Hematopoietic multipotent progenitor cell treated with erythropoietin and hydrocortisone succinate and interleukin-3 and kit ligand, for 4 days (in vitro differentiated cells): ENCODE measurements at regions not wholly inside any gene's neighbourhood (a gene's known extent, or its start where the extent isn't known, plus 50 kb on each side); places are given as distances from the start of the nearest gene placed in this dataset.

Source experiments
- DNase-seq: peaks from one replicate; pipeline ENCODE4 v3.0.0-alpha.2; 2015

DNA sequence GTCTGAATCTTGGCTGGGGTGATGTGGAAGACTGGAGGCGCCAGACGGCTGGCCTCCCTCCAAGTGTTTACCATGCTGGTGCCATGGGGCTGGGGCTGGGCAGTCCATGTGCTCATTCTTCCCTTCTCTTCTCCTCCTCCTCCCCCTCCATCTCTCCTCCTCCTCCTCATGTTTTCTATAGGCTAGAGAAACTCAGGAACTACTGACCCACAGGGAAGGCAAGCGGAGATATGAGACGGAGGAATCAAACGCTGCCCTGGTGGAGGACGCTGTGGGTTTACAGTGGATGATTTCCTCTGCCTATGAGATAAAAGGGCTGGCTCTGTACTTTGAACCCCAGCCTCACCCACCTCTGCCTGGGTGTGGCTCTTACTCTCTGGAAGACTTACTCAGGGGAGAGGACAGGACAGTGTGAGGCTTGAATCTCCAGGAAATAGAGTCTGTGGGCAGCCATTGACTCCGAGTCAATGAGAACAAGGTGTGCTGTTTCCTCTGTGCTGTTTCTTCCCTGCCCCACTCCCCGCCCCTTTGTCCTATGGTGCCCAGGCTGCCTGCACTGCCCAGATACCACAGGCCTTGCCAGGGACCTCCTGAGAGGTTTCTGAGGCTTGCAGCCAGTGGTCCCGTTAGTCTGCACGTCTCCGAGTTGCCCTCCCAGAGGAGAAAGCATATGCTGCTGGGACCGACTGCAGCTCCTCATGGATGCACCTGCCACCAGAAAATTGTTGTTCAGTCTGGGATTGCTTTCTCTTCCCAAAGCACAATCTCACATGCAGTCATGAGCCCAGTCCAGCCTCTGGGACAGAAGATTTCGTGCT lies 132.6 kb upstream of the ARHGAP5 start:
- peak; percentile 38 for DNase-seq

DNA sequence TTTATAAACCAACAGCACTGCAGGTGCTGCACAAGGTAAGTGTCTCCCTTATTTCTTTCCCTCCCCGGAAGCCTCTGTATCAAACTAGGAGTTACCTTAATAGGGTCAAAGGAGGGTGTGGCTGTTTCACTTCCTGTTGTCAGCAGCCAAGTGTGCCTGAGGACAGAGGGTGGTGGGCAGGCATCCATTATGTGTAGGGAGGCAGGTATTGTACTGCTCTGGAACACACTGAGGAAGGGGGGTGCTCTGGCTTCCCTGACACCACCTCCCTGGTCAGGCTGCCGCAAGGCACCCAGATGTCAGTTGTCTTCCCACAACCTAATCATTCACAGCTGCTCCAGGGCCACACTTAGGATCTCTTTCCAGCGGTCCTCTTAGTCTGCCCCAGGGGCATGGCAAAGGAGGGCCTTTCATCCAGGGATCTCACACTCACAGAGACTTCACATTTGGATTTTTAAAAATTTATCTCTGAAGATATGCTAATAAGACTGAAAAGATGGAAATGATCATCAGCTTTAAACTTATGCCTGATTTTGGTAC lies 132.0 kb upstream of the ARHGAP5 start:
- DNase-seq, result peak; percentile 27

DNA sequence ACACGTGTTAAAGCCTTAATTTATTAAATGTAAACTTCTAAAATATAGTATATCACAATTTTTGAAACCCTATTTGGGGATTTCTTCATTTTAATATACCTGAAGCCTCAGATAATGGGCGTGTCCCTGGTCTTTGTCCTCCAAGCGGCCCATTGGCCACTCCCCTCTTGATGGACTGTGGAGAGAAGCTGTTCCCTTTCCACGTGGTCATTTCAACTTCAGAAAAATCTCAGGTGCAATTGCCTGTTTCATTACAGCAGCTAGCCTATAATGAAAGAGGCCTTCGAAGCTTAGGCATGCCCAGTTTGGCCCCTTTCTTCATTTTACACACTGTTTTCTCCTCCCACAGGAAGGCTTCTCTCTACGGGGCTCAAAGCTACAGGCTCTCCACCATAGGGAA lies 131.4 kb upstream of the ARHGAP5 start:
- DNase-seq, result no peak

DNA sequence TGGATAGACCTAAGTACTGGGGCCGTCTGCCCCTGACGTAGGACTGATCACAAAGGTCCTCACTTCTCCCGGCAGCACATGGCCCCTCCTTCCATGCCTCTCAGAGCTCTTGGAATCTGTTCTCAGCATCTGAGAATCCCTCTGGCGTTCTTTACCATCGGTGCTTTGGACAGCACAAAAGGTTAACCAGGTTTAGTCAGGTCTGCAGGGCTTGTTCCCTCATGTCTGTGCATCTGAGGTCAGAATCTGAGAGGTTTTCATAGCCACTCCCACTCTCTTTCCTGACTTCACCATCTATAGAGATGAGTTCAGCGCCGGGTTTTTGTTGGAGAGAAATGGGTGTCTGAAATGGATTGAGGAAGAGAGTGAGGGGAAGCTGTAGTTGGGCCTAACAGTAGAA lies 130.0 kb upstream of the ARHGAP5 start:
- no peak for DNase-seq

DNA sequence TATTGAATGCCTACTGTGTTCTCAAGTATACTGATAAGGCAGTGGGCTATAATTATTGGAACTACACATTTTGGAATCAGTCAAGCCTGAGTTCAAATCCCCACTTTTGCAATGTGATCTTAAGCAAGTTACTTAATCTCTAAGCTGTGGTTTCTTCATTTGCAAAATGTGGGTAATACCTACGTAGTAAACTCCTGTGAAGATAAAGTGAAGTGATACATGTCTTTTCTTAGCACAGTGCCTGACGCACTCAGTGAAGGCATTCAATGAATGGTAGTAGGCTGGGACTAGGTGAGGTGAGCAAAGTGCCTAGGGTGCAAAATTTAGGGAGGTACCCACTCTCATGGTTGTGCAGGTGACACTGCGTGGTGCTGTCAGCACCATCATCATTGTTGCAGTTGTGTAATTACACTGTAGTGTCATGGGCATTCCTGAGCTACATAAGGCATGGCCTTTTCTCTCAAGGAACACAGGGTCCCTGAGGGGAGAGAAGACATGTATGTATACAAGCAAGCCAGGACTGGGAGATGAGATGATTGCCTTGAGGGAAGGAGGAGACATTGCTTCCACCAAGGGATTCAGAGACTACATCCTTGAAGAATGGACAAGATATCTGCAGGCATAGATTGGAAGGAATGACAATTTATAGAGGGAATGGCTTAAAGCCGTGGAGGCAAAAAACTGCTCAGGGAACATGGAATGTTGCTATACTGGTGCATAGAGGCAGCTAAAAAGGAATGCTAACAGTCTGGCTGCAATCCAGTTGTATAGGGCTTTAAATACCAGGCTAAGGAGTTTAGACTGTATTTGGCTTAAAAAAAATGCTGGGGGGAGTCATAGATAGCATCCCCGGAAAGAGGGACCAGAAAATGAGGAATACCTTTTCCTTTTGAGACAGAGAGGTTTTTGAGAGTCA lies 129.2 kb upstream of the ARHGAP5 start:
- no peak for DNase-seq

DNA sequence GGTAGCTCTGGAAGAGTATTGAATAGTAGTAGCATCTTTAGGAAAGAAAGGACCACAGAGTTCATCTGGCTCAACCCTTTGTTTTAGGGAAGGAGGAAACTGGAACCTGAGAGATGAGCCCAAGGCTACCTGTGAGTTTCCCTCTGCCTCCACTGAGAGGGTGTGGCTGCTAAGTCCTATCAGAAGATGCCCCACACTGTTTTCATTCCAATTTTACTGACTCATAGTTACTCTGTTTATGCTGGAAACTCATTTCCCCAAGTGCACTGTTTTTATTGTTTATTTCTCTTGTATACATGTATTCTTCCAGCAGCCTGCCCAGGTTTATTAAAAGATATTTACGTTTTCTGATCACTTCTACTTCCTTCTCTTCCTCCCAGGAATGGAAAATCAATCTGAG lies 127.4 kb upstream of the ARHGAP5 start:
- DNase-seq, result no peak

DNA sequence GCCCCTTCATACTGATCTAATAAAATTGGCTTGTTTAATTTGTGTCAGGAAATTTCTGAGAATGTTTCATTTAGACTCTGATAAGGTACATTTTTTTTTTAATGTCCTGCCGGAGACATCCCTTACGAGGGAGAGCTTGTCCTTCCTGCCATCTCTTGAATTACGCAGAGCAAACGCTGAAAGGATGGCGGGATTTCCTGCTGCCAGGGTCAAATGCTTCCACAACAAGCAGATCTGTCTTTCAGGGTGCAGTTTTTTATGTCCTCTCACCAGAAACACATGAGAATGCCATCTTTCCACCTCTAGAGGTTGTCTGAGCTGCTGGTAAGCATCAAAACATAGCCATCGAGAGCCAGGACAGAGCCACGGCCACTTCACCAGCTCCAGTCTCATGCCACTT lies 126.8 kb upstream of the ARHGAP5 start:
- no peak for DNase-seq

DNA sequence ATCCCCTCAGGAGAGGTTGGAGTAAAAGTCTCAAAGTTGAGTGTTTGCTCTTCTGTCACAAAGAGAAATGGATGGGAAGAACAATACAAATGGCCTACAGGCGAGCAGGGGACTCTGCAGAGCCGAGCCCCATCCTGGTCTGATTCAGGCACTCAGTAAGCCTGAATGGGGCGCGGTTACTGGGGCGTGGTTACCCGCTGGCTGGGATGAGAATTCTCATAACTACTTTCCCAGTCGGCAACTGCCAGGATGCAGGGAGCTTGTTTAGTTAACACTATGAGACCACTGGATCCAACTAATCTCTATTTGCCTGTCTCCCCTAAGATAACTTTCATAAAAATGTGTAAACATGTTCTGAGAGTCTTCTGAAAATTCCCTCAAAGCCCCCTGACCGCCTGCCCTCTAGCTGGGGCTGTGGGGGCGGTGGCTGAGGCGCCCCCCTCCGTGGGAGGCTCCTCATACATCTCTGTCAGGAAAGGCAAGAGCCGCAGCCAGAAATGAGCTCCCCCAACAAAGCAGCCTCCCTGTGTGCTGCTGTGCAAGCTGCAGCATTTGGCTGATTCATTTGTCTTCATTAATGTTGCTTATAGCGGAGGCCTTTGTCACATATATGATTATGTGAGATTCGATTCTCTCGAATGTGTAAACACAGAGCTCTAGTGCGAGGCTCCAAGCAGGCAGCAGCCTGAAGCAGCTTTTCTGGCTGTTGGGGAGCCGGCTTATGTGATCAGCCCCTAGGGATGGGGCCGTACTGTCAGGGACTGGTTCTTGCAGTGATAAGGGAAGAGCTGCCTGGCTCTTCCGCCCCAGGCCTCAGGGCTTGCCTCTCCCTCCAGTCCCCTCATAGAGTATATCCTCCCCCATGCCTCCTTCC lies 126.1 kb upstream of the ARHGAP5 start:
- no peak for DNase-seq

DNA sequence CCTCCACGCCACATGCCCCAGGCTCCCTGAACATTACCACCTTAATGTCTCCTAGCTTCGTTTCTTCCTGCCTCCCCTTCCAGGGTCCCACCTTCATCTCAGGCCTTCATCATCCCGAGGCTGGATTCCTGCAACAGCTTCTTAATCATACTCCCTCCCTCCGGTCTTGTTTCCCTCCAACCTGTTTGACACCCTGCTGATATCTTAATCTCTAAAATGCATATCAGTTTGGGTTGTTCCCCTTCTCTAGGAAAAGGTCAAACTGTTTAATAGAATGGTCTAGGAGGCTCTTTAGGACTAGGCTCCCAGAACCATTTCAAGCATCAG lies 125.5 kb upstream of the ARHGAP5 start:
- DNase-seq, result no peak

DNA sequence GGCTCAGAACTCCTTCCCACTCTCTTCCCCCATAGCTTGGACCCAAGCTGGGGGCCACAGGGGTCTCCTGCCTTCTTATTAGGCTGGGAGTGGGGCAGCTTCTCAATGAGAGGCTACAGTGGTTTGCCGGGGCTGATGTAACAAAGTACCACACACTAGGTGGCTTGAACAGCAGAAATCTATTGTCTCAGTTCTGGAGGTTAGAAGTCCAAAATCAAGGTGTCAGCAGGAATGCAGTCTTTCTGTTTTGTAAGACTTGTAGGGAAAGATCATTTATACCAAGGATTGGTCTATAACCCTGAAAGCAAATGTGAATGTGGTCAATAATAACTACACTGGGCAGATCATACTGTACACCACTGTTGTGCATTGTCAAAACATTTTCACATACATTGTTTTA lies 124.5 kb upstream of the ARHGAP5 start:
- no peak for DNase-seq

DNA sequence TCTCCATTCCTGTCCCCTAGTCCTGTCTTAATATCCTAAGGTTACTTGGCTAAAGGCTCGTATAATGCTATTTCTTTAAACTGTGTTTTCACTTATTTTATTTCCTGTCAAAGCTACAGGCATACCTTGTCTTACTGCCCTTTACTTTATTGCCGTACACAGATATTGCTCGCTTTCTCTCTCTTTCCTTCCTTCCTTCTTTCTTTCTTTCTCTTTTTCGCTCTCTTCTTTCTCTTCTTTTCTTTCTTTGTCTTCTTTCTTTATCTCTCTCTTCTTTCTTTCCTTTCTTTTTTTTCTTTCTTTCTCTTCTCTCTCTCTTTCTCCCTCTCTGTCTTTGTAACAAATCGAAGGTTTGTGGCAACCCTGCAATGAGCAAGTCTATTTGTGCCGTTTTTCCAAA lies 123.9 kb upstream of the ARHGAP5 start:
- no peak for DNase-seq

DNA sequence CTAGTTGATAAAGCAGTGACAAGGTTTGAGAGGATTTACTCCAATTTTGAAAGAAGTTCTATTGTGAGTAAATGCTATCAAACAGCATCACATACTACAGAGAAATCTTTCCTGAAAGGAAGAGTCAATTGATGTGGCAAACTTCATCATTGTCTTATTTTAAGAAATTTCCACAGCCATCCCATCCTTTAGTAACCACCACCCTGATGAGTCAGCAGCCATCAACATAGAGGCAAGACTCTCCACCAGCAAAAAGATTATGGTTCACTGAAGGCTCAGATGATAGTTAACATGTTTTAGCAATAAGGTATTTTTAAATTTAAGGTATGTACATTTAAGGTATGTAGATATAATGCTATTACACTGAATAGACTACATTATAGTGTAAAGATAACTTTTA lies 122.1 kb upstream of the ARHGAP5 start:
- no peak for DNase-seq

DNA sequence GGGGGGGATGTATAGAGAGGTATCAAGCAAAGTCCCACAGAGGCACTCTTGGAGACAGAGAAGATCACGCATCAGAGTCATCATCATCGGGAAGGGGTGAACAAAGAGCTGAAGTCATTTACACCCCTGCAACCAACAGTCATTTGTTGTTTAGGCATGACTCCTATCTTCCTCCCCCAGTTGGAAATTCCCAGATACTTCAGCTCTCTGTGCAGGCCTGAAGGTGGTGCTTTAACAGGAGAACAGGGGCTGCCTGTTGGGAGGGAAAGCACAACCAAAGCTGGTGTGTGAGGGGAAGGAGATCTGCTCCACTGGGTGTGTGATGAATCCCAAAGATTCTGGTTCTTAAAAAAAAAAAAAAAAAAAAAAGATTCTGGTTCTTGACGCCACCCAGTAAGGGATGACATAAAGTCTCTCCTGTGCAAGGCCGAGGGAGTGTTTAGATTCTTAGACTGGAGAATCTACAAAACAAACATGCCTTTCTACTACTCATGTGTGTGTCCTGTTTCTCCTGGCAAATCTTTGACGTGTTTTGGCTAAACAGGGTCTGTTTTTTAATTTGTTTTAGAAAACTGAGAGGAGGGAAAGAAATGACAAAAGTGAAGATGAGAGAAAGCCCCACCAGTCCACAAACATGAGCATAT lies 121.0 kb upstream of the ARHGAP5 start:
- DNase-seq, result no peak

DNA sequence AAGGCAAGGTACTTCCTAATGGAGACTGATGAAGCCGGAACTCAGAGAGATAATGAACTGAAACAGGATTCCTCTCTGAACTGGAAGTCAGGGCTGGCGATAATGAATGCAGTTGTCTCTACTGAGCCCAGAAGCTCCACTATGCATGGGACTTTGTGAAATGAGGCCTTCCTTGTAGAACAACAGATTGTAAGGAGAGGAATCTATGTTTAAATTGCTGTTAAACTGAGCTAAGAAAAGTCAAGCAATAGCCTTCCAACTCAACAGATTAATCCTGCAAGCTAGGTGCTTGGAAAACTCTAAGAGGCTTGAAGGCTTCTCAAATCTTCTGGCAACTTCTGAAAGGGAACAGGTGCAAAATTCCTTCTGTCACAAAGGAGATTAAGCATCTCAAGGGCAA lies 119.5 kb upstream of the ARHGAP5 start:
- DNase-seq, result no peak

DNA sequence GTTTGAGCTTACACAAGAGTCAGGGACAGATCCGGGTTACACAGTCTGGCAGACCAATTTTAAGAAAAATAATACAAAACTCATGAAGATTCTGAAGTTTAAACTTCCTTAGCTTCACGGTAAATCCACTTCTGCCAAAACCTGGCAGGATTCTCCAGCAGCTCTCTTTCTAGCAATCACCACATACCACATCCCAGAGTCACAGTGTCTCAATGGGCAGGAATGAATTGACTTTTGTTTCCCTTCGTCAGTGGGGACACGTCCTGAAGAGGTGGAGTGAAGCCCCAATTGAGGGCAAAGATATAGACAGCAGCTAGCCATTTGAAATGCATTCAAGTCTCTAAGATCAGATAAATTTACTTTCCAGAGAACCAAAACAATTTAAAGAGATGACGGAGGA lies 117.1 kb upstream of the ARHGAP5 start:
- DNase-seq, result no peak

DNA sequence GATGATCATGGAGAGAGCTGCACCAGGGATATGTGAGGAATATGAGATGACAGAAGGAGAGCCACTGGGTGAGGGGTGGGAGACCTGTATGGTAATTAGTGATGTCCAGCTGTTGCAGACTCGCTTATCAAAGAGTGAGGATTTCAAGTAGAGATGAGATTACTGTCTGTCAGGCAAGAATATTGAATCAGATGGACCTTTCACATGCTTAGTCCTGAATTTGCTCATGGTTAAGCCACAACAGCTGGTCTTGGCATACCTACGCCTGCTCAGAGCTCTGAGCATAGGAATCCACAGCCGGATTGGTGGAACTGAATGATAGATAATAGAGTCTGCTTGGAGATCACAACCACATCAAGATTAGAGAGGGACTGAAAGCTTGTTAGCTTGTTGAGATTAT lies 115.2 kb upstream of the ARHGAP5 start:
- DNase-seq, result no peak

DNA sequence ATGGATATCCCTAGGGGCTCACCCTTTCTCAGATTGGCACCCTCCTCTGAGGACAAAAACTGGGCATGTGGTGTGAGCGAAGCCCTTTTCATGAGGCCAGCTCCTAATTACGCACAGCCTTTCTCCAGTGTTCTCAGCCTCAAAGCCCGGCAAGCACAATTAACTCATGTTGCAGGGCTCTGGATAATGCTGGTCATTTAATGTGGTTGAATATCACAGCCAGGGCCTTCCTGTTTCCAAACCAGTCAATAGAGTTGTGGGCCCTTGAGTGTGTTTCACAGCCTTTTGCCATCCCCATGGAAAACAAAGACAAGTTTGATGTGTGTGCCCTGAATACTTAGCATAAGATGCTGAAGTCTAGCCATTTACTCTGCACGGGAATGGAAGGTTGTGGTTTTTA lies 114.2 kb upstream of the ARHGAP5 start:
- no peak for DNase-seq

DNA sequence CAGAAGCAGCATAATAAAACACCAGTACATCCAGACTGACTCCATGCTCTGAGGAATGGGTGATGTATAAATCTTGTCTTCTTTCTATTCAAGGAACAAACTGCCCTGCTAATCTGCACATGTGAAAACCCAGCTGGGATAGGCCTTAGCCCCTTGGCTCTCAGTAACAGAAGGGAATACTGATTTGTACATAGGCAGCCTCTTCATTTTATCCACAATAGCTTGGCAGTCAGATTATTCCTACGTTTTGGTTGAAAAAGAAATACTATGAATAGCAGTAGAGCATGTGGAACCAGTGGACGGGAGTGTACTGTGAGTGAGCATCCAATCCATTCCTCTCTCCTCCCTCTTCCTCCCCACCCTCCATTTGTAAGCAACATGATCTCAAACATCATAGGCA lies 113.5 kb upstream of the ARHGAP5 start:
- DNase-seq, result no peak

DNA sequence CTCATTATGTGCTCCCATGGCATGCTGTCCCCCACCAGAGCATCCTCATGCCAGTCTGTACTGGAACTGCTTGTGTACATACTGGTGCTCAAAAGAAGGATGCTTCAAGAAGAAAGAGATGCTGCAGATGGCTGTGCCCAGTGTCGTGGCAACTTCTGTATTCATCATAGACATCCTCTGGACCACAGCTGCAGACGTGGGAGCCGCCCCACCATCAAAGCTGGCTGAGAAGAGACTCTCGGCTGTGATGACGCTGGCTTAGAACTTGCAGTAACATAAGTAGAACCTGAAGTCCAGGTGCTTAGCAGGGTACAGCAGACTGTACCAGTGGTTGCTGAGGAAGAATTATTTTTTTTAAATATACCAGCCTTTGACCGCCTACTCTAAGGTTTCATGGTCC lies 112.6 kb upstream of the ARHGAP5 start:
- DNase-seq, result no peak

DNA sequence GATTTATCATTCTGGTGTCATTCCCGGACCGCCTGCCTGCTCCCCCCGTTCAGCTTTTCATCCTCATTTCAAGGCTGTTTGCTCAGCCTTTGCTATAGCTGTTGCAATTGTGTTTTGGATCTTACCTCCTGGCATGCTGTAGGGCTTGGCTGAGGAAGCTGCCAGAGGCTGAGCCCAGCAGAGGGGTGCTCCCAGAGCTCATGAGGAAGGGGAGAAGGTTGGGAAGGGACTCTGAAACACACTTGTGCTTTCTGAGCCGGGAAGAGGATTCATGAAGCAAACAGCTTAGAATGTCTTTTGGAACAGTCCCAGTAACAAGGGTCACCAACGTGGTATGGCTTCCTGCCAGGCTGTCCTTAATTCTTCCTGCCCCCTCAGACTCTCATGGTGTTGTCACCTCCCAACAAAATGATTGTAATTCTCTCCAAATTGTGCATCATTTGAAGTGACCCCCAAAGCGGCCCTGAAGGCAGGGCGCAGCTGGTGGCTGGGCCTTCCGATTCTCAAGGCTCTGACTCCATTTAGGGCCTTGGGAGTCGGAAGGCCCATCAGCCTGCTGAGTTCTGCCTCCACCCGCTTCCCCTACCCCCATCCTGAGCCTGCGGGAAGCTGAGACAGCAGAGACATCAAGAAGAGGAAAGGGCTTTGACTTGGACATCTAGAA lies 111.9 kb upstream of the ARHGAP5 start:
- no peak for DNase-seq

DNA sequence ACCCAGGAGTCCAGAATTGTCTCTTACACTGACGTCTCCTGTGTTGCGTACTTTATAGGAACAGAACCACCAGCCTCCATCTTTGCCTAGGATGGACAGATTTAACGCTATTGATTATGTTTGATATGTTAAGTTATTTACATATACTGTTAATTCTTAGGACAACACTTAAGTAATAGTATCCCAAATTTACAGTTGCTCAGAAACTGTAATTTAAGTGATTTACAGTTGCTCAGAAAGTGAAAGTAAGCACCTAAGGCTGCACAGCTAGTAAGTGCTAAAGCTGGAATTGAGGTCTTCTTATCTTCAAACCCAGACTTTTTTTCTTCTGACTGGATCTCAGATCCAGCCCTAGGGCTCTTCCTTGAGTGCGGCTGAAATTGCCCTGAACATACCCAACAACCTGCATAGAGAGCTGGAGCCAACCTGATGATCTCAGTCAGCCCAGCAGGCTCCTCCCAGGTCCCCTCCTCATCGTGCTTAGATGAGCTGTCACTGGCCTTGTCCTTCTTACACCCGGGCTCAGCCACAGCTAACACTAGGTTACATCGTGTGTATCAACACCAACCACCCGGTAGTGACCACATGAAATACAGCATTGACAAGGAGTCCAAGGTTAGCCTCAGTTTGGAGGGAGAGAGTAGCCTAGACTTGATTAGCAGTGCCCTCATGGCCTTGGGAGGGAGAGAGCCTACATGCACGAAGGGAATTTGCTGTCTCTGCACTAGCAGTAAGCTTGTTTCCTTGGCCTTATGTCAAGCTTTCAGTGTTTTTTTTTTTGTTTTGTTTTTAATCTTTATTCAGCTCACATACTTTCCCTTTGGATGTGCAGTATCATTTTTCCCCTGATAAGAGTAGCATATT lies 111.1 kb upstream of the ARHGAP5 start:
- peak; percentile 63 for DNase-seq
